Fibroblast of pulmonary artery (primary cell): ENCODE measurements at regions not wholly inside any gene's neighbourhood (a gene's known extent, or its start where the extent isn't known, plus 50 kb on each side); places are given as distances from the start of the nearest gene placed in this dataset.

ENCODE experiments used
- DNase-seq: peaks from one replicate; pipeline ENCODE4 v3.0.0-alpha.2; 2010; ENCODE audit warnings: low read depth
- H3K4me3 ChIP-seq: replicated peaks from 2 replicates; pipeline ENCODE4 v1.5.1; 2011; ENCODE audit warnings: low read depth, mild to moderate bottlenecking, control low read depth, low read length, moderate library complexity
- TF ChIP-seq, protein P1 (sequence below): IDR thresholded peaks from 2 replicates; pipeline ENCODE4 v1.5.1; 2011; ENCODE audit warnings: mild to moderate bottlenecking, control low read depth, low read length, inconsistent platforms; ENCODE audit errors: missing control alignments

DNA sequence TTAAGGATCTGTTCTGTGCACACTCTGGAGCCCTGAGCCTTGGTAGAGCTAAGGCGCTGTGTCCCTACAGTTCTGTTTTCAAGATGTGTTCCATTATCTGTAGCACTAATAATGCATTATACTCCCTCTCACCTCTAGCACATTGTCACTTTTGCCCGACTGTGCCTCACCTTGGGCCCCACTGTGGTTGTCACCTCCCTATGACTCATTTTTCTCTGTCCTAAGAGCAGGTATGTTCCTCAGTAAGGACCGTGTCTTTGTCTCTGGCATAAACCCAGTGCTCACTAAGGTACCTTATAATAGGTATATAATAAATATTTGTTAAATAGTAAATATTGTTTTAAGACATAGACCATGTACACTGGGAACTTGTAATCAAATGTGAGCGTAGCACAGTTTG, 942.5 kb upstream of the CITED2 start:
- no peak for DNase-seq
- no peak overlapping the region for H3K4me3 ChIP-seq
- TF ChIP-seq, protein P1, sequence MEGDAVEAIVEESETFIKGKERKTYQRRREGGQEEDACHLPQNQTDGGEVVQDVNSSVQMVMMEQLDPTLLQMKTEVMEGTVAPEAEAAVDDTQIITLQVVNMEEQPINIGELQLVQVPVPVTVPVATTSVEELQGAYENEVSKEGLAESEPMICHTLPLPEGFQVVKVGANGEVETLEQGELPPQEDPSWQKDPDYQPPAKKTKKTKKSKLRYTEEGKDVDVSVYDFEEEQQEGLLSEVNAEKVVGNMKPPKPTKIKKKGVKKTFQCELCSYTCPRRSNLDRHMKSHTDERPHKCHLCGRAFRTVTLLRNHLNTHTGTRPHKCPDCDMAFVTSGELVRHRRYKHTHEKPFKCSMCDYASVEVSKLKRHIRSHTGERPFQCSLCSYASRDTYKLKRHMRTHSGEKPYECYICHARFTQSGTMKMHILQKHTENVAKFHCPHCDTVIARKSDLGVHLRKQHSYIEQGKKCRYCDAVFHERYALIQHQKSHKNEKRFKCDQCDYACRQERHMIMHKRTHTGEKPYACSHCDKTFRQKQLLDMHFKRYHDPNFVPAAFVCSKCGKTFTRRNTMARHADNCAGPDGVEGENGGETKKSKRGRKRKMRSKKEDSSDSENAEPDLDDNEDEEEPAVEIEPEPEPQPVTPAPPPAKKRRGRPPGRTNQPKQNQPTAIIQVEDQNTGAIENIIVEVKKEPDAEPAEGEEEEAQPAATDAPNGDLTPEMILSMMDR, result no peak

DNA sequence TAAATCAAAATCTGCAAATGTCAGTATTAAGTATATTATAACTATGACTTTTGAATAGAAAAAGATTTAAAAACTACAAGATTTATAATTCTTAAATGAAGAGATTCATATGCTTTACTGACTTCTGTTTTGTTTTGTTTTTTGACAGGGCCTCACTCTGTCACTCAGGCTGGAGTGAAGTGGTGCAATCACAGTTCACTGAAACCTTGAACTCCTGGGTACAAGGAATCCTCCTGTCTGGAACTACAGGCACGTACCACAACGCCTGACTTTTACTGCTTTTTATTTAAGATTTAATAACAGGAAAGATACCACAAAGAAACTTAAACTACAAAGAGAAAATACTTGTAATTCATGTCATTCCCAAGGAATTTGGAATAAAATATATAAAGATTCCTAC, 940.2 kb upstream of the CITED2 start:
- no peak for DNase-seq
- TF ChIP-seq, protein P1, result no peak
- H3K4me3 ChIP-seq, result no peak overlapping the region

DNA sequence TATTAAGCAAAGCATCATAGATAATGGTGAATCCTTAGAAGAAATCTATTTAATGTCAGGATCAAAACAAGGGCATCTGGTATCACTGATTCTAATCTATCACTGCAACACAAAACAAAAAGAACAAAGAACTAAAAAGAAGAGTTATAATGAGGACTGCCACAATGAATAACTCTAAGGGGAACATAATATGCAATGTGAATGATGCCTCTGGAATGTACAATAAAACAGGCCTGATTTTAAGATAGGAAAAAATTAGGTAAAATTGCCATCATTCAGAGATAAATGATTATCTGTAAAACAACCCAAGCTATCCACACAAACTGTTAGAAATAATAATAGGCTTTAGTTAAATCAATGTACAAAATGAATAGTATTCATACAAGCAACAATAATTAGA, 936.7 kb upstream of the CITED2 start:
- H3K4me3 ChIP-seq, result no peak overlapping the region
- peak; percentile 2 for DNase-seq
- TF ChIP-seq, protein P1, result no peak

DNA sequence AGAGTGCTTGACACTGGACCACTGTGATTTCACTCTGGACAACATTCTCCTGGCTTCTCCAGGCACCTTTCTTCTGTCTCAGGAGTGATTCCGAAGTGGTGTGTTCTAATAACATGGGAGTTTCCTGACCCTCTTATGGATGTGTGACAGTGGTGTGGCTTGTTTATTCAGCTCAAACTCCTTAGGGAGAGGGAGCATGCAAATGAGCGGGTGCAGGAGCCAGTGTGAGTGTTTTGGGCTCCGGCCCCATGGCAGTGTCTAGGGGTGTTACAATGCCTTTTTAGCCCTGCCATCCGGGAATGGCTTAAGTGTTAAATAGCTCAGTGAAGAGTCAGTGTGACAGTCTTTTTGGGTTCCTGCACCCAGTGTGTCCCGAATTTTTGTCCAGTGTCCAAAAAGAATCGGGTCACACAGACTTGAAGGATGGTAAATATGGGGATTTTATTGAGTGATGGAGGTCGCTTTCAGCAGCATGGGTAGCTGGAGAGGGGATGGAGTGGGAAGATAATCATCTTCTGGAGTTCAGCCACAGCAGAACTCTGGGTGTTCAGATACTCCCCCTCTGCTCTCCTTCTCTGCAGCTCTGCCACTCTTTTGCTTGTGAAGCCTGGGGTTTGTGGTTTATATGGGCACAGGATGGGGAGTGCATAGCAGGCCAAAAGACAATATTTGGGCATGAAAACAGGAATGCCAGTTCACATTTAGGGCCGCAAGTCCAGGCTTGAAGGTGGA, 928.9 kb upstream of the CITED2 start:
- H3K4me3 ChIP-seq, result no peak overlapping the region
- no peak for DNase-seq
- TF ChIP-seq, protein P1, result no peak

DNA sequence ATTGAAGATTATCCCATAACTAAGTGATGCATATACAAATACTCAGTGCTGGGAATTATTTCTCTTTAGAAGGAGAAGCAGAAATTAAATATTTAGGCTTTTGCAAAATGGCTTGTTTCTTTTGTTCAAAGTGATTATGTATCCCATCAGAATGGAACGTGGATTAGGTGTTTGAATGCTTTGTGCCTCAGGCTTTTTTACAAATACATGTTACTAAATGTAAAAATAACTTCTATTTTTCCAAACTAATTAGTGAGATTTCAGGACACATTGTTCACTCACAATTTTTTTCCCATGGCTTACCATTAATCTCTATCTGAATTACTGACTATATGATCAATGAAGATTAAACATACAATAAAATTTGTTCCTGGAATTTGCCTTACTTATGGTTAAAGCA, 925.9 kb upstream of the CITED2 start:
- DNase-seq, result no peak
- TF ChIP-seq, protein P1, result no peak
- no peak overlapping the region for H3K4me3 ChIP-seq

DNA sequence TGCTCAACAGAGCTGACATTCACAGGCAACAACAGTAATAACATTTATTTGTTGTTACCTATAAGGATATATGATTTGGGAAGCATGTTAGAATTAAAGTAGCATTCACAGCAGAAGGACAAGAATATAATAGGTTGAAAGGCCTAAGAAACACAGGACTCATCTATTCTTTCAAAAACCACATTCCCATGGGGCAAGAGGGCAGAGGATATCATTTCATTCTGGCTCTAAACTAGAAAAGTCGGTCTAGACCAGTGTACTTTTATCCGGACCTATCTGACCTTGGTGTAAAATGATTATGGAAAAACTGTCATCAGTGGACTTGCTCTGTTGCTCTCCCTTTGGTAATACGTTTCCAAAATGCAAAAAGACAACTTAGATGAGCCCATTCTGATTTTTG, 914.7 kb upstream of the CITED2 start:
- TF ChIP-seq, protein P1, result no peak
- DNase-seq, result no peak
- no peak overlapping the region for H3K4me3 ChIP-seq
